Keratinocyte (primary cell): ENCODE measurements at regions not wholly inside any gene's neighbourhood (a gene's known extent, or its start where the extent isn't known, plus 50 kb on each side); places are given as distances from the start of the nearest gene placed in this dataset.
"Not testable (repeated sequence)": the region's sequence is repeated elsewhere in the genome, so short reads cannot be mapped to it uniquely, and the experiment has no call there.

Source experiments
- EZH2 ChIP-seq: IDR thresholded peaks from one replicate; pipeline ENCODE4 v1.6.1; 2012; ENCODE audit warnings: inconsistent platforms, mild to moderate bottlenecking, low read length, moderate library complexity
- TF ChIP-seq, protein P1 (sequence below), 3 experiments: IDR thresholded peaks in 1 of 3; conservative IDR thresholded peaks in 1 of 3; optimal IDR thresholded peaks in 1 of 3; 2 replicates in 2 of 3; 3 replicates in 1 of 3; pipeline versions ENCODE3 to v1.5.1; 2011; ENCODE audit warnings: low read length in 3 of 3, mild to moderate bottlenecking in 3 of 3, moderate library complexity in 2 of 3, control low read depth in 1 of 3, inconsistent platforms in 1 of 3; ENCODE audit not compliant: insufficient read depth in 2 of 3; ENCODE audit errors: extremely low read depth in 1 of 3

DNA sequence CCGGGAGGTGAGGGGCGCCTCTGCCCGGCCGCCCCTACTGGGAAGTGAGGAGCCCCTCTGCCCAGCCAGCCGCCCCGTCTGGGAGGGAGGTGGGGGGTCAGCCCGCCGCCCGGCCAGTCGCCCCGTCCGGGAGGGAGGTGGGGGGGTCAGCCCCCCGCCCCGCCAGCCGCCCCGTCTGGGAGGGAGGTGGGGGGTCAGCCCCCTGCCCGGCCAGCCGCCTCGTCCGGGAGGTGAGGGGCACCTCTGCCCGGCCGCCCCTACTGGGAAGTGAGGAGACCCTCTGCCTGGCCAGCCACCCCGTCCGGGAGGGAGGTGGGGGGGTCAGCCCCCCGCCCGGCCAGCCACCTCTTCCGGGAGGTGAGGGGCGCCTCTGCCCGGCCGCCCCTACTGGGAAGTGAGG is 528.3 kb downstream of the ZEB2 start:
- TF ChIP-seq, protein P1, sequence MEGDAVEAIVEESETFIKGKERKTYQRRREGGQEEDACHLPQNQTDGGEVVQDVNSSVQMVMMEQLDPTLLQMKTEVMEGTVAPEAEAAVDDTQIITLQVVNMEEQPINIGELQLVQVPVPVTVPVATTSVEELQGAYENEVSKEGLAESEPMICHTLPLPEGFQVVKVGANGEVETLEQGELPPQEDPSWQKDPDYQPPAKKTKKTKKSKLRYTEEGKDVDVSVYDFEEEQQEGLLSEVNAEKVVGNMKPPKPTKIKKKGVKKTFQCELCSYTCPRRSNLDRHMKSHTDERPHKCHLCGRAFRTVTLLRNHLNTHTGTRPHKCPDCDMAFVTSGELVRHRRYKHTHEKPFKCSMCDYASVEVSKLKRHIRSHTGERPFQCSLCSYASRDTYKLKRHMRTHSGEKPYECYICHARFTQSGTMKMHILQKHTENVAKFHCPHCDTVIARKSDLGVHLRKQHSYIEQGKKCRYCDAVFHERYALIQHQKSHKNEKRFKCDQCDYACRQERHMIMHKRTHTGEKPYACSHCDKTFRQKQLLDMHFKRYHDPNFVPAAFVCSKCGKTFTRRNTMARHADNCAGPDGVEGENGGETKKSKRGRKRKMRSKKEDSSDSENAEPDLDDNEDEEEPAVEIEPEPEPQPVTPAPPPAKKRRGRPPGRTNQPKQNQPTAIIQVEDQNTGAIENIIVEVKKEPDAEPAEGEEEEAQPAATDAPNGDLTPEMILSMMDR (optimal IDR thresholded peaks at IDR 0.05 in 1 of 3, IDR thresholded peaks at IDR 0.05 in 1 of 3, conservative IDR thresholded peaks at IDR 0.05 in 1 of 3; ENCODE audit: extremely low read depth in 1 of 3, insufficient read depth in 2 of 3, low read length in 3 of 3): not testable (repeated sequence)
- not testable (repeated sequence) for TF ChIP-seq EZH2
